Peyer's patch (tissue), 4 donors: ENCODE measurements at regions not wholly inside any gene's neighbourhood (a gene's known extent, or its start where the extent isn't known, plus 50 kb on each side); places are given as distances from the start of the nearest gene placed in this dataset.
"Not testable (repeated sequence)": the region's sequence is repeated elsewhere in the genome, so short reads cannot be mapped to it uniquely, and the experiment has no call there.

Source experiments
- DNase-seq, 3 donors: peaks; one replicate each; pipeline ENCODE4 v3.0.0-alpha.2; 2017 to 2019
- H3K27ac ChIP-seq, 4 donors: fragments of 200-600 bp; sonication (generic); one replicate each; pipeline ENCODE4 v1.5.1; 2016 to 2019
- H3K27me3 ChIP-seq, 2 donors: fragments of 200-600 bp; sonication (generic); one replicate each; pipeline ENCODE4 v1.5.1; 2019
- H3K36me3 ChIP-seq, 3 donors: fragments of 200-600 bp; sonication (generic); one replicate each; pipeline ENCODE4 v1.5.1; 2016 to 2019
- H3K4me1 ChIP-seq, 4 donors: fragments of 200-600 bp; sonication (generic); one replicate each; pipeline ENCODE4 v1.5.1; 2016 to 2019
- H3K4me3 ChIP-seq, 4 donors: fragments of 200-600 bp; sonication (generic); 1 replicate in 3 of 4; 2 replicates in 1 of 4; pipeline ENCODE4 v1.5.1; 2016 to 2019; ENCODE audit warnings: mild to moderate bottlenecking in 1 of 4
- H3K9me3 ChIP-seq, 4 donors: fragments of 200-600 bp; sonication (generic); one replicate each; pipeline ENCODE4 v1.5.1; 2016 to 2019; ENCODE audit warnings: mild to moderate bottlenecking in 1 of 4
- CTCF ChIP-seq, 6 experiments: fragments of 450-650 bp in 4 of 6; fragments of 200-600 bp in 2 of 6; sonication (generic) in 1 of 6; IDR thresholded peaks; one replicate each; pipeline ENCODE4 v1.5.1; 2017 to 2019; ENCODE audit warnings: antibody characterized with exemption in 6 of 6, mild to moderate bottlenecking in 3 of 6, moderate library complexity in 1 of 6
- POLR2A ChIP-seq, 2 donors: fragments of 450-650 bp; IDR thresholded peaks; one replicate each; pipeline ENCODE4 v1.5.1; 2017; ENCODE audit warnings: antibody characterized with exemption in 2 of 2, mild to moderate bottlenecking in 2 of 2, moderate library complexity in 2 of 2

GRCh38 chr1:96525657-96526557, 195.7 kb upstream of the PTBP2 start:
- Histone ChIP-seq H3K36me3 (no peaks in the 10 kb centered on the region), H3K27ac (peak overlapping the region in 1 of 4 donors; percentile 30), H3K27me3 (no peaks in the 10 kb centered on the region), H3K4me1 (no peaks in the 10 kb centered on the region), H3K4me3 (no peak overlapping the region), H3K9me3 (peaks cover 0 to 10% (median 0%) of the 10 kb centered on the region in 4 donors)
- DNase-seq = no peak
- TF ChIP-seq CTCF (IDR thresholded peaks at IDR 0.05) (no peak), POLR2A (IDR thresholded peaks at IDR 0.05) (no peak)

DNA sequence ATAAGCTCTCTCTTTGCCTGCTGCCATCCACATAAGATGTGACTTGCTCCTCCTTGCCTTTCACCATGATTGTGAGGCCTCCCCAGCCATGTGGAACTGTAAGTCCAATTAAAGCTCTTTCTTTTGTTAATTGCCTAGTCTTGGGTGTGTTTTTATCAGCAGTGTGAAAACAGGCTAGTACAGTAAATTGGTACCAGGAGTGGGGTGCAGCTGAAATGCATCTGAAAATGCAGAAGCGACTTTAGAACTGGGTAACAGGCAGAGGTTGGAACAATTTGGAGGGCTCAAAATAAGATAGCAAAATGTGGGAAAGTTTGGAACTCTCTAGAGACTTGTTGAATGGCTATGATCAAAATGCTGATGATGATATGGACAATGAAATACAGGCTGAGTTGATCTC, 192.9 kb upstream of the PTBP2 start:
- not testable (repeated sequence) for DNase-seq, H3K27me3 ChIP-seq, H3K4me1 ChIP-seq, H3K9me3 ChIP-seq, H3K27ac ChIP-seq, H3K36me3 ChIP-seq, H3K4me3 ChIP-seq

DNA sequence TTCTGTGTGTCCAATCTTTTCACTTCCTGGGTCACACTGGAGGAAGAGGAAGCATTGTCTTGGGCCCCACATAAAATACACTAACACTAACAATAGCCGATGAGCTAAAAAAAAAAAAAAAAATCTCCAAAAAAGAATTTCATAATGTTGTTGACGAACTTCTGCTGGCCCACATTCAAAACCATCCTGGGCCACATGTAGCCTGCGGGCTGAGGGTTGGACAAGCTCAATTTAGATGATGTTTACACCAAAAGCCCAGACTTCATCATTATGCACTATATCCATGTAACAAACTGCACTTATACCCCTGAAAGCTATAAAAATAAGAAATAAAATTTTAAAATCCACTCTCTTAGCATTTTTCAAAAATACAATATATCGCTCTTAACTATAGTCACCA, 187.8 kb upstream of the PTBP2 start:
- Histone ChIP-seq H3K9me3 (peaks cover 0 to 6% (median 0%) of the 10 kb centered on the region in 4 donors), H3K27ac (no peak overlapping the region), H3K36me3 (no peaks in the 10 kb centered on the region), H3K4me3 (no peak overlapping the region), H3K4me1 (peaks cover 0 to under 1% (median 0%) of the 10 kb centered on the region in 4 donors), H3K27me3 (no peaks in the 10 kb centered on the region)
- DNase-seq = no peak
- TF ChIP-seq CTCF (IDR thresholded peaks at IDR 0.05) = no peak
- no peak for TF ChIP-seq POLR2A (IDR thresholded peaks at IDR 0.05)

DNA sequence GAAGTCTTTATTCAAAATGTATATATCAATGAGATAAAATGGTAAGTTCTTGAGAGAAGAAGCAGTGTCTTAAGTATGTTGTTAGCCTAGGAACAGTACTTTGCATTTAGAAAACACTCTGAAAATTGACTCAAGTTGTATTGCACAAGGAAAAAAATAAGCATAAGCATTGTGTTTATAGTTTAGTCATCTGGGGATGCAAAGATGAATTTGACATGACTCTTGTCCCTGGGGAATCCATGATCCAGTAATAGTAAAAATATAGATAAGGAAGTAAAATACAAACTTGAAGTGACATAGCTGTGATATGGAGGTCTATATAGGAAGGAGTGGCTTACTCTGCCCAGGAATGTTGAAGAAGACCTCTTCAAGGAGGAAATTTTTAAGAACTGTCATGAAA, 185.0 kb upstream of the PTBP2 start:
- Histone ChIP-seq H3K4me1 (peaks cover 0 to 8% (median 0%) of the 10 kb centered on the region in 4 donors), H3K9me3 (no peaks in the 10 kb centered on the region)

DNA sequence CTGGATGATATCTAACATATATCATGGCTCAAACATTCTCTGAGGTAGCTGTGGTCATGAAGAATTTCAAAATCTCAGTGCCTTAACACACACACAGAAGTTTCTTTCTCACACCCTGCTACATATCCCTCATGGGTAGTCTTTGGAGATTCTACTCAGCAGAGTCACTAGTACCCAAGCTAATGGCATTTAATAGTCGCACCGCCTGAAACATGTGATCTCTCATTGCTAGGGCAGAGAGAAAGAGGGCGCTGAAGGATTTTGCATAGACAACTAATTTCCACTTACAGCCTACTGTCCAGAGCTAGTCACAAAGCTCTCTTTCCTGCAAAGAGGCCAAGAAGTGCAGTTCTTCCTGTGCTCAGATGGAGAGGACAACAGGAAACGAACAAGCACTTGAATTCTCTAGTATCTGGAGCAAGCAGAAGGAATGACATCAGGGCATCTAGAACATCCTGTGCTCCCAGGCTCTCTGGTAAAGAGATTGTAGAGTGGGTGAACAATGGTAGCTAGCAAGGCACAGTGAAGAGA, 183.4 kb upstream of the PTBP2 start:
- no peak for DNase-seq

More for the DNA sequence above, 185.0 kb upstream of the PTBP2 start:
- H3K27ac ChIP-seq = peak overlapping the region in 1 of 4 donors; percentile 85
- DNase-seq = no peak
- TF ChIP-seq POLR2A (IDR thresholded peaks at IDR 0.05) = no peak
- TF ChIP-seq CTCF (IDR thresholded peaks at IDR 0.05) = no peak
- no peaks in the 10 kb centered on the region for H3K36me3 ChIP-seq
- no peak overlapping the region for H3K4me3 ChIP-seq
- H3K27me3 ChIP-seq = no peaks in the 10 kb centered on the region

More for the DNA sequence above, 183.4 kb upstream of the PTBP2 start:
- Histone ChIP-seq H3K36me3 (no peaks in the 10 kb centered on the region), H3K27me3 (no peaks in the 10 kb centered on the region), H3K4me3 (no peak overlapping the region), H3K4me1 (peaks cover 0 to 8% (median 0%) of the 10 kb centered on the region in 4 donors), H3K27ac (peak overlapping the region; percentile 4 to 85 (median 74)), H3K9me3 (no peaks in the 10 kb centered on the region)
- TF ChIP-seq CTCF (IDR thresholded peaks at IDR 0.05) (peak in 1 of 6 experiments; percentile 14), POLR2A (IDR thresholded peaks at IDR 0.05) (no peak)
